GM12878 (cell line): ENCODE measurements at regions not wholly inside any gene's neighbourhood (a gene's known extent, or its start where the extent isn't known, plus 50 kb on each side); places are given as distances from the start of the nearest gene placed in this dataset.

Source experiments
- ATAC-seq: fragments of 200-7000 bp; cut with Tn5 transposase; 3 replicates; pipeline ENCODE4 v1.9.1; 2020; ENCODE audit warnings: mild to moderate bottlenecking, moderate library complexity
- BruUV-seq: library from RNA; stranded (reverse); fragments of 400-500 nt; replicated peaks from 2 replicates; lab custom pipeline; 2021; lab: Mats Ljungman, UMichigan
- CTCF ChIA-PET: fragments of 300-600 bp; sonication (Branson Sonifier 250); formaldehyde crosslinking; extraction: SDS; loops from one replicate; lab custom pipeline; 2021; ENCODE audit warnings: inconsistent platforms; lab: Yijun Ruan, JAX
- POLR2A ChIA-PET: fragments of 350-600 bp; formaldehyde crosslinking; extraction: SDS; loops from one replicate; lab custom pipeline; 2021; ENCODE audit warnings: inconsistent platforms; lab: Charles Lee
- RAD21 ChIA-PET: fragments of 300-600 bp; sonication (Branson Sonifier 250); formaldehyde crosslinking; loops from one replicate; lab custom pipeline; 2023; ENCODE audit warnings: antibody characterized with exemption; ENCODE audit not compliant: unreplicated experiment; lab: Charles Lee
- SMC1A ChIA-PET: fragments of 300-600 bp; sonication (Branson Sonifier 250); formaldehyde crosslinking; loops from one replicate; lab custom pipeline; 2023; ENCODE audit not compliant: unreplicated experiment, uncharacterized antibody; lab: Charles Lee
- DNase-seq: peaks from one replicate; pipeline ENCODE4 v3.0.0-alpha.2; 2011; ENCODE audit warnings: low read depth, low spot score
- FAIRE-seq: peaks from 3 replicates; lab custom pipeline; 2011; peaks lifted over from hg19 to GRCh38; lab: Jason Lieb, UNC
- H2AFZ ChIP-seq: 2 replicates; pipeline ENCODE4 v1.6.0; 2011; ENCODE audit warnings: low read depth, low read length, control low read depth; ENCODE audit not compliant: control insufficient read depth
- H3K27ac ChIP-seq: 2 replicates; pipeline ENCODE4 v1.5.1; 2011; ENCODE audit warnings: control low read depth; ENCODE audit not compliant: control insufficient read depth, insufficient read depth
- H3K27me3 ChIP-seq, 2 experiments: replicated peaks in 1 of 2; 2 replicates each; pipeline versions ENCODE4 v1.6.0 to v1.6.1; 2011; ENCODE audit warnings: low read length in 1 of 2; ENCODE audit not compliant: control insufficient read depth in 2 of 2, insufficient read depth in 2 of 2
- H3K36me3 ChIP-seq, 2 experiments: 2 replicates each; pipeline ENCODE4 v1.5.1; 2011; ENCODE audit warnings: low read length in 1 of 2; ENCODE audit not compliant: control insufficient read depth in 2 of 2, insufficient read depth in 2 of 2
- H3K4me1 ChIP-seq: 2 replicates; pipeline ENCODE4 v1.6.1; 2011; ENCODE audit warnings: mild to moderate bottlenecking, low read length, moderate library complexity, mixed read lengths; ENCODE audit not compliant: control insufficient read depth, insufficient read depth
- H3K4me2 ChIP-seq: 2 replicates; pipeline ENCODE4 v1.6.0; 2011; ENCODE audit warnings: control low read depth; ENCODE audit not compliant: control insufficient read depth, insufficient read depth
- H3K4me3 ChIP-seq: fragments of 200-600 bp; sonication (generic); 2 replicates; pipeline ENCODE4 v1.5.1; 2016
- H3K79me2 ChIP-seq: 2 replicates; pipeline ENCODE4 v1.6.0; 2011; ENCODE audit warnings: low read length; ENCODE audit not compliant: control insufficient read depth, insufficient read depth
- H3K9ac ChIP-seq: 2 replicates; pipeline ENCODE4 v1.8.0; 2011; ENCODE audit warnings: low read length, control low read depth, mixed read lengths; ENCODE audit not compliant: control insufficient read depth, insufficient read depth
- H3K9me3 ChIP-seq: replicated peaks from 3 replicates; pipeline ENCODE4 v1.5.1; 2011; ENCODE audit warnings: mild to moderate bottlenecking, low read length; ENCODE audit not compliant: control insufficient read depth, insufficient read depth
- H4K20me1 ChIP-seq: 2 replicates; pipeline ENCODE4 v1.6.0; 2011; ENCODE audit not compliant: control insufficient read depth, insufficient read depth
- CBX3 ChIP-seq: fragments of 200-600 bp; sonication (generic); IDR thresholded peaks from 2 replicates; pipeline ENCODE4 v1.6.1; 2016; ENCODE audit warnings: low read depth, borderline replicate concordance
- DPF2 ChIP-seq: fragments of 450-650 bp; IDR thresholded peaks from 2 replicates; pipeline ENCODE4 v1.6.1; 2017; ENCODE audit warnings: mild to moderate bottlenecking
- EP300 ChIP-seq, 2 experiments: fragments of 150-350 bp in 1 of 2; IDR thresholded peaks; 2 replicates each; pipeline ENCODE4 v1.6.1; 2011 to 2012; ENCODE audit warnings: low read depth in 2 of 2, low read length in 2 of 2, borderline replicate concordance in 1 of 2, improper control_type of control experiment in 1 of 2, inconsistent platforms in 1 of 2; ENCODE audit not compliant: control insufficient read depth in 1 of 2
- FOS ChIP-seq: IDR thresholded peaks from 3 replicates; pipeline ENCODE4 v1.6.1; 2011; ENCODE audit warnings: borderline replicate concordance; ENCODE audit not compliant: insufficient read length; ENCODE audit errors: extremely low read depth
- MEF2B ChIP-seq: fragments of 450-650 bp; IDR thresholded peaks from 2 replicates; pipeline ENCODE4 v1.6.1; 2018; ENCODE audit warnings: mild to moderate bottlenecking, moderate library complexity; ENCODE audit not compliant: partially characterized antibody, poor library complexity, severe bottlenecking
- RAD21 ChIP-seq: IDR thresholded peaks from 2 replicates; pipeline ENCODE4 v1.6.1; 2011; ENCODE audit warnings: mild to moderate bottlenecking, low read depth, low read length, moderate library complexity; ENCODE audit not compliant: insufficient read depth
- SUPT20H ChIP-seq: IDR thresholded peaks from 2 replicates; pipeline ENCODE4 v1.6.1; 2011; ENCODE audit warnings: low read depth, mild to moderate bottlenecking, low read length, moderate library complexity, borderline replicate concordance; ENCODE audit not compliant: control insufficient read depth
- TCF3 ChIP-seq: IDR thresholded peaks from 2 replicates; pipeline ENCODE4 v1.6.1; 2012; ENCODE audit warnings: low read depth, mild to moderate bottlenecking, low read length, borderline replicate concordance; ENCODE audit not compliant: insufficient read depth
- YY1 ChIP-seq: IDR thresholded peaks from 2 replicates; pipeline ENCODE4 v1.6.1; 2011; ENCODE audit warnings: low read depth, mild to moderate bottlenecking, low read length
- ZNF622 ChIP-seq: fragments of 450-650 bp; IDR thresholded peaks from 2 replicates; pipeline ENCODE4 v1.6.1; 2017; ENCODE audit warnings: mild to moderate bottlenecking, inconsistent platforms
- WGBS: methylation state at CpG from one replicate; pipeline ENCODE4 v1.1.6; 2016; ENCODE audit warnings: low lambda C conversion rate; ENCODE audit not compliant: insufficient replicate concordance, insufficient coverage; ENCODE audit errors: missing lambda C conversion rate; 5-methylcytosine and 5-hydroxymethylcytosine counted together
- in situ Hi-C: fragments of 300-500 bp; cut with MboI; formaldehyde crosslinking; loops from 9 replicates; pipeline ENCODE4 v1.14.3; 2018; ENCODE audit warnings: mixed read lengths
- intact Hi-C: fragments of 100-400 bp; cut with micrococcal nuclease; formaldehyde crosslinking; loops from one replicate; pipeline ENCODE4 v1.14.2; 2022; ENCODE audit not compliant: unreplicated experiment
- TF ChIP-seq, protein P1 (sequence below), 3 experiments: IDR thresholded peaks in 2 of 3; conservative IDR thresholded peaks in 1 of 3; 2 replicates each; pipeline ENCODE4 v1.5.1; 2011; ENCODE audit warnings: low read depth in 3 of 3, low read length in 3 of 3, mild to moderate bottlenecking in 3 of 3, control low read depth in 2 of 3, moderate library complexity in 2 of 3, inconsistent platforms in 1 of 3, mixed read lengths in 1 of 3; ENCODE audit not compliant: control insufficient read depth in 2 of 3, insufficient read depth in 1 of 3; ENCODE audit errors: extremely low read depth in 1 of 3
- TF ChIP-seq, protein P2 (sequence below): fragments of 450-650 bp; IDR thresholded peaks from 2 replicates; pipeline ENCODE4 v1.6.1; 2018; ENCODE audit warnings: borderline replicate concordance, mild to moderate bottlenecking; ENCODE audit not compliant: partially characterized antibody

DNA sequence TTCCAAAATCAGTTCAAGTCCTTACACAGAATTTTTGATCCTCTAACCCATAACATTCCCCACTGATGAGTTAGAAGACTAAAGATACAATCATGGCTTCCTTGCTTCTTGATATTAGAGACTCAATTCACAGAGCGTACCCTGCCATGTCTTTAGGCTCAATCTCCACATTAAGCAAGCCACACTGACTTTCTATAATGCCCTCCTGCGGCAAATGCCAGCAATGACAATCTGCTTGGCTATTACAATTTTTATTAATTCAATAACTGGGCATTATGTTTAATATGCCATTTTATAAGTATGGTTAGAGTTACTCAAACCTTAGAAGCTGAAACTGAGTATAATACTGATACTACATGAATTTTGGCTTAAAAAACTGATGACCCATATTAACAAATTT is 479.7 kb upstream of the NR2F2 start:
- in situ Hi-C loops = no loop called here
- peaks cover 4% of the 10 kb centered on the region; the same call in 1 of the 2 replicates for H3K4me1 ChIP-seq
- no peaks in the 10 kb centered on the region for H3K36me3 ChIP-seq
- RAD21 ChIA-PET = interaction anchor here (1.2 to 2.1 kb wide), 4 partner anchors 9 to 591 kb away, joined by 3 to 9 read pairs (median 3); no protein-coding TSS in a partner anchor
- BruUV-seq = no TSS peak
- TF ChIP-seq CBX3 = no peak
- TF ChIP-seq, protein P1, sequence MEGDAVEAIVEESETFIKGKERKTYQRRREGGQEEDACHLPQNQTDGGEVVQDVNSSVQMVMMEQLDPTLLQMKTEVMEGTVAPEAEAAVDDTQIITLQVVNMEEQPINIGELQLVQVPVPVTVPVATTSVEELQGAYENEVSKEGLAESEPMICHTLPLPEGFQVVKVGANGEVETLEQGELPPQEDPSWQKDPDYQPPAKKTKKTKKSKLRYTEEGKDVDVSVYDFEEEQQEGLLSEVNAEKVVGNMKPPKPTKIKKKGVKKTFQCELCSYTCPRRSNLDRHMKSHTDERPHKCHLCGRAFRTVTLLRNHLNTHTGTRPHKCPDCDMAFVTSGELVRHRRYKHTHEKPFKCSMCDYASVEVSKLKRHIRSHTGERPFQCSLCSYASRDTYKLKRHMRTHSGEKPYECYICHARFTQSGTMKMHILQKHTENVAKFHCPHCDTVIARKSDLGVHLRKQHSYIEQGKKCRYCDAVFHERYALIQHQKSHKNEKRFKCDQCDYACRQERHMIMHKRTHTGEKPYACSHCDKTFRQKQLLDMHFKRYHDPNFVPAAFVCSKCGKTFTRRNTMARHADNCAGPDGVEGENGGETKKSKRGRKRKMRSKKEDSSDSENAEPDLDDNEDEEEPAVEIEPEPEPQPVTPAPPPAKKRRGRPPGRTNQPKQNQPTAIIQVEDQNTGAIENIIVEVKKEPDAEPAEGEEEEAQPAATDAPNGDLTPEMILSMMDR (IDR thresholded peaks at IDR 0.05 in 2 of 3, conservative IDR thresholded peaks at IDR 0.05 in 1 of 3; ENCODE audit: control insufficient read depth in 2 of 3, extremely low read depth in 1 of 3, insufficient read depth in 1 of 3, low read depth in 3 of 3, low read length in 3 of 3) = peak in 2 of 3 experiments; percentile 9 to 31; a peak in 3 of 6 replicates
- TF ChIP-seq YY1 = 0 out of 2 replicates have a peak, but pooled peaks have one; percentile 17
- TF ChIP-seq RAD21 = peak; percentile 41
- TF ChIP-seq, all 136 proteins: peak for 3
- FAIRE-seq = no peak
- H3K9me3 ChIP-seq = no peaks in the 10 kb centered on the region
- no peak for ATAC-seq
- 95% methylated on average over 2 of the region's 2 CpGs for WGBS
- H3K9ac ChIP-seq = no peak overlapping the region
- no peaks in the 10 kb centered on the region for H3K27me3 ChIP-seq
- ChIA-PET SMC1A (interaction anchor here (0.6 to 3.1 kb wide), 10 partner anchors 10 to 681 kb away, joined by 3 to 17 read pairs (median 4); no protein-coding TSS in a partner anchor), CTCF (interaction anchor here (0.8 to 1.9 kb wide), 3 partner anchors 22 to 592 kb away, joined by 3 to 5 read pairs (median 3); no protein-coding TSS in a partner anchor), POLR2A (no interaction called here)
- no peak overlapping the region for H3K27ac ChIP-seq
- H3K79me2 ChIP-seq = no peaks in the 10 kb centered on the region
- H3K4me2 ChIP-seq = no peak overlapping the region
- H3K4me3 ChIP-seq = no peak overlapping the region
- H2AFZ ChIP-seq = no peak overlapping the region
- H4K20me1 ChIP-seq = no peaks in the 10 kb centered on the region
- intact Hi-C loops = no loop called here
- no peak for DNase-seq

DNA sequence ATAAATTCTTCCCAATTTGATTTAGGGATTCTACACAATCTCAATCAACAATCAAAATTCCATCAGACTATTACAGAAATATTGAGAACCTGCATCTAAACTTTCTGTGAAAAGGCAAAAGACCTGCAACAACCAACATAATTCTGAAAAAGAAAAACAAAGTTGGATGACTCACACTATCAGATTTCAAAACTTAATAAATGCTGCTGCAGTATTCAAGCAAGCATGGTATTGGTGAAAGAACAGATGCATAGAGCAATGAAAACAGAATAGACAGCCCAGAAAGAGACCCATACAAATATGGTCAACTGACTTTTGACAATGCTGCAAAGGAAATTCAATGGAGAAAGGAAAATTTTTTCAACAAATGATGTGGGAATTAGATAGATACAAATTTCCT is 477.1 kb upstream of the NR2F2 start:
- DNase-seq = no peak
- Histone ChIP-seq H3K4me3 (no peak overlapping the region), H3K27ac (no peak overlapping the region), H3K36me3 (no peaks in the 10 kb centered on the region), H3K9me3 (no peaks in the 10 kb centered on the region; the same call in 2 of the 3 replicates), H3K4me2 (no peak overlapping the region), H3K27me3 (no peaks in the 10 kb centered on the region), H3K4me1 (no peaks in the 10 kb centered on the region), H2AFZ (no peak overlapping the region), H3K9ac (no peak overlapping the region), H4K20me1 (no peaks in the 10 kb centered on the region), H3K79me2 (no peaks in the 10 kb centered on the region)
- FAIRE-seq = no peak
- ChIA-PET POLR2A (interaction anchor here (1.1 kb wide), 1 partner anchor 14 kb away, joined by 3 read pairs; no protein-coding TSS in a partner anchor), SMC1A (interaction anchor here (0.7 kb wide), 1 partner anchor 567 kb away, joined by 3 read pairs; no protein-coding TSS in a partner anchor), CTCF (interaction anchor here (0.6 kb wide), 1 partner anchor 591 kb away, joined by 3 read pairs; no protein-coding TSS in a partner anchor), RAD21 (interaction anchor here (1.0 kb wide), 1 partner anchor 32 kb away, joined by 3 read pairs; no protein-coding TSS in a partner anchor)
- intact Hi-C loops (no loop called here), in situ Hi-C loops (no loop called here)
- ATAC-seq = no peak
- BruUV-seq = no TSS peak
- TF ChIP-seq EP300 (IDR thresholded peaks at IDR 0.05; ENCODE audit: borderline replicate concordance in 1 of 2, control insufficient read depth in 1 of 2, low read depth in 2 of 2, low read length in 2 of 2) = no peak
- TF ChIP-seq, protein P2, sequence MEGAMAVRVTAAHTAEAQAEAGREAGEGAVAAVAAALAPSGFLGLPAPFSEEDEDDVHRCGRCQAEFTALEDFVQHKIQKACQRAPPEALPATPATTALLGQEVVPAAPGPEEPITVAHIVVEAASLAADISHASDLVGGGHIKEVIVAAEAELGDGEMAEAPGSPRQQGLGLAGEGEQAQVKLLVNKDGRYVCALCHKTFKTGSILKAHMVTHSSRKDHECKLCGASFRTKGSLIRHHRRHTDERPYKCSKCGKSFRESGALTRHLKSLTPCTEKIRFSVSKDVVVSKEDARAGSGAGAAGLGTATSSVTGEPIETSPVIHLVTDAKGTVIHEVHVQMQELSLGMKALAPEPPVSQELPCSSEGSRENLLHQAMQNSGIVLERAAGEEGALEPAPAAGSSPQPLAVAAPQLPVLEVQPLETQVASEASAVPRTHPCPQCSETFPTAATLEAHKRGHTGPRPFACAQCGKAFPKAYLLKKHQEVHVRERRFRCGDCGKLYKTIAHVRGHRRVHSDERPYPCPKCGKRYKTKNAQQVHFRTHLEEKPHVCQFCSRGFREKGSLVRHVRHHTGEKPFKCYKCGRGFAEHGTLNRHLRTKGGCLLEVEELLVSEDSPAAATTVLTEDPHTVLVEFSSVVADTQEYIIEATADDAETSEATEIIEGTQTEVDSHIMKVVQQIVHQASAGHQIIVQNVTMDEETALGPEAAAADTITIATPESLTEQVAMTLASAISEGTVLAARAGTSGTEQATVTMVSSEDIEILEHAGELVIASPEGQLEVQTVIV = no peak
- no peak for TF ChIP-seq DPF2
- TF ChIP-seq TCF3 = no peak
- TF ChIP-seq SUPT20H = no peak
- no peak for TF ChIP-seq FOS
- no peak for TF ChIP-seq MEF2B
- no peak for TF ChIP-seq ZNF622
